Fibroblast of pulmonary artery (primary cell): ENCODE measurements at regions not wholly inside any gene's neighbourhood (a gene's known extent, or its start where the extent isn't known, plus 50 kb on each side); places are given as distances from the start of the nearest gene placed in this dataset.

Source experiments
- DNase-seq: peaks from one replicate; pipeline ENCODE4 v3.0.0-alpha.2; 2010; ENCODE audit warnings: low read depth
- H3K4me3 ChIP-seq: replicated peaks from 2 replicates; pipeline ENCODE4 v1.5.1; 2011; ENCODE audit warnings: low read depth, mild to moderate bottlenecking, control low read depth, low read length, moderate library complexity
- TF ChIP-seq, protein P1 (sequence below): IDR thresholded peaks from 2 replicates; pipeline ENCODE4 v1.5.1; 2011; ENCODE audit warnings: mild to moderate bottlenecking, control low read depth, low read length, inconsistent platforms; ENCODE audit errors: missing control alignments

GRCh38 chr4:163582703-163583102 is 88.2 kb downstream of the TMA16 start:
- TF ChIP-seq, protein P1, sequence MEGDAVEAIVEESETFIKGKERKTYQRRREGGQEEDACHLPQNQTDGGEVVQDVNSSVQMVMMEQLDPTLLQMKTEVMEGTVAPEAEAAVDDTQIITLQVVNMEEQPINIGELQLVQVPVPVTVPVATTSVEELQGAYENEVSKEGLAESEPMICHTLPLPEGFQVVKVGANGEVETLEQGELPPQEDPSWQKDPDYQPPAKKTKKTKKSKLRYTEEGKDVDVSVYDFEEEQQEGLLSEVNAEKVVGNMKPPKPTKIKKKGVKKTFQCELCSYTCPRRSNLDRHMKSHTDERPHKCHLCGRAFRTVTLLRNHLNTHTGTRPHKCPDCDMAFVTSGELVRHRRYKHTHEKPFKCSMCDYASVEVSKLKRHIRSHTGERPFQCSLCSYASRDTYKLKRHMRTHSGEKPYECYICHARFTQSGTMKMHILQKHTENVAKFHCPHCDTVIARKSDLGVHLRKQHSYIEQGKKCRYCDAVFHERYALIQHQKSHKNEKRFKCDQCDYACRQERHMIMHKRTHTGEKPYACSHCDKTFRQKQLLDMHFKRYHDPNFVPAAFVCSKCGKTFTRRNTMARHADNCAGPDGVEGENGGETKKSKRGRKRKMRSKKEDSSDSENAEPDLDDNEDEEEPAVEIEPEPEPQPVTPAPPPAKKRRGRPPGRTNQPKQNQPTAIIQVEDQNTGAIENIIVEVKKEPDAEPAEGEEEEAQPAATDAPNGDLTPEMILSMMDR: no peak
- H3K4me3 ChIP-seq: no peak overlapping the region
- no peak for DNase-seq

DNA sequence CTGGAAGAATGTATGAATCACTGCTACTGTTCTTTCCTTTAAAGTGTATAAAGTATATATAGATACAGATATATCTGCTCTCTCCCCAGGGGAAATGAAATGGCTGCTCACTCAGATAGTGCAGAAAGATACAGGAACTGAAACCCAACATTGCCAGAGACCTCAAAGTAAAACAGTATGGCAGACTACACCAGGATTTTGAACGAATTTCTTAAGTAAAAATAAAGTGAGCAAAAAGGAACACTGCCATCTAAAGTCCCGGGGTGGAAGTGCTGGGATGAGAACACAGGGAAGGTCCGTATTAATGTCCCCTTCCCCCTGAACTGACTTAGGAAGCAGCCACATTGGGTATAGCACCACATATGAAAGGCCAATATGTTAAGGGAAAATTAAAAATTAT is 93.4 kb downstream of the TMA16 start:
- DNase-seq: no peak
- TF ChIP-seq, protein P1: no peak
- no peak overlapping the region for H3K4me3 ChIP-seq

GRCh38 chr4:163588532-163588931 is 94.0 kb downstream of the TMA16 start:
- no peak for DNase-seq
- TF ChIP-seq, protein P1: no peak
- H3K4me3 ChIP-seq: no peak overlapping the region

DNA sequence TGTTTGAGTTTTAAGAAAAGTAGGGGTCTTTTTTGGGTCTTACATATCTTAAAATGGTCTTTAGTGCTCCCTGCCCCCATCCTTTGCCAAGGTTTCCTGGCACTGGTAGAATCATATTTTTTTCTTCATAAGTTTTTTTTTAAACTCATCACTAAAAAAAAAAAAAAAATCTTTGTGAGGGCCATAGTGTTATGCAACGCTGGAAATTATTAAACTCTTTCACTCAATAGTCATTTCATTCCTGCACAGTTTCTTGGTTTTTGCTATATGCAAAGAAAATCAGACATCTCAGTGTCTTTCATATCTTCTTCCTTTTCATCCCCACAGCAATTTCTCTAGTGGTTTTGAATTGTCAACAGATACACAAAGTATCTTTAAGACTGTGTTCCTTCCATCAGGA is 95.6 kb downstream of the TMA16 start:
- no peak for DNase-seq
- no peak overlapping the region for H3K4me3 ChIP-seq
- TF ChIP-seq, protein P1: no peak

- no peak overlapping the region for H3K4me3 ChIP-seq
- DNase-seq: no peak
- TF ChIP-seq, protein P1: no peak
Measured at GRCh38 chr4:163590619-163591264, 96.3 kb downstream of the TMA16 start.

- H3K4me3 ChIP-seq: no peak overlapping the region
Measured at GRCh38 chr4:163591614-163592020, 97.1 kb downstream of the TMA16 start.

More at GRCh38 chr4:163591614-163592020, 97.1 kb downstream of the TMA16 start:
- TF ChIP-seq, protein P1: no peak
- no peak for DNase-seq
